ENCODE measurements at regions not wholly inside any gene's neighbourhood (a gene's known extent, or its start where the extent isn't known, plus 50 kb on each side); places are given as distances from the start of the nearest gene placed in this dataset.

- H3K9me3 ChIP-seq (replicated peaks), result no peaks in the 10 kb centered on the region
Measured at GRCh38 chr1:5526822-5527551, 465.2 kb downstream of the NPHP4 start.

GRCh38 chr1:5526385-5526750, 465.9 kb downstream of the NPHP4 start:
- Histone ChIP-seq H3K27me3 (replicated peaks) (no peaks in the 10 kb centered on the region), H3K4me1 (replicated peaks) (no peaks in the 10 kb centered on the region), H3K27ac (no peak overlapping the region), H3K4me3 (no peak overlapping the region), H3K9me3 (replicated peaks) (no peaks in the 10 kb centered on the region), H3K36me3 (no peaks in the 10 kb centered on the region)
- DNase-seq (ENCODE audit: low read depth in 1 of 2, low spot score in 2 of 2), result no peak

More at GRCh38 chr1:5526822-5527551, 465.2 kb downstream of the NPHP4 start:
- Histone ChIP-seq H3K27me3 (replicated peaks) (no peaks in the 10 kb centered on the region), H3K27ac (no peak overlapping the region), H3K4me1 (replicated peaks) (no peaks in the 10 kb centered on the region), H3K4me3 (no peak overlapping the region), H3K36me3 (no peaks in the 10 kb centered on the region)
- no peak for DNase-seq (ENCODE audit: low read depth in 1 of 2, low spot score in 2 of 2)

GRCh38 chr1:5525597-5526384, 466.4 kb downstream of the NPHP4 start:
- no peaks in the 10 kb centered on the region for H3K9me3 ChIP-seq (replicated peaks)
- H3K36me3 ChIP-seq, result no peaks in the 10 kb centered on the region
- H3K4me1 ChIP-seq (replicated peaks), result no peaks in the 10 kb centered on the region
- no peak for DNase-seq (ENCODE audit: low read depth in 1 of 2, low spot score in 2 of 2)
- H3K27me3 ChIP-seq (replicated peaks), result no peaks in the 10 kb centered on the region
- no peak overlapping the region for H3K27ac ChIP-seq
- H3K4me3 ChIP-seq, result no peak overlapping the region

GRCh38 chr1:5522531-5523145, 469.6 kb downstream of the NPHP4 start:
- no peaks in the 10 kb centered on the region for H3K4me1 ChIP-seq (replicated peaks)
- H3K9me3 ChIP-seq (replicated peaks), result no peaks in the 10 kb centered on the region
- H3K36me3 ChIP-seq, result no peaks in the 10 kb centered on the region
- H3K27me3 ChIP-seq (replicated peaks), result no peaks in the 10 kb centered on the region
- no peak overlapping the region for H3K27ac ChIP-seq
- no peak for DNase-seq (ENCODE audit: low read depth in 1 of 2, low spot score in 2 of 2)
- H3K4me3 ChIP-seq, result no peak overlapping the region

GRCh38 chr1:5519366-5520135, 472.7 kb downstream of the NPHP4 start:
- Histone ChIP-seq H3K4me1 (replicated peaks) (no peaks in the 10 kb centered on the region), H3K9me3 (replicated peaks) (no peaks in the 10 kb centered on the region), H3K36me3 (no peaks in the 10 kb centered on the region), H3K27ac (no peak overlapping the region), H3K4me3 (no peak overlapping the region), H3K27me3 (replicated peaks) (no peaks in the 10 kb centered on the region)
- DNase-seq (ENCODE audit: low read depth in 1 of 2, low spot score in 2 of 2), result peak in 1 of 2 experiments; percentile 22

GRCh38 chr1:5516756-5517155, 475.5 kb downstream of the NPHP4 start:
- Histone ChIP-seq H3K36me3 (no peaks in the 10 kb centered on the region), H3K27ac (no peak overlapping the region), H3K9me3 (replicated peaks) (no peaks in the 10 kb centered on the region), H3K4me1 (replicated peaks) (no peaks in the 10 kb centered on the region), H3K4me3 (no peak overlapping the region), H3K27me3 (replicated peaks) (no peaks in the 10 kb centered on the region)
- no peak for DNase-seq (ENCODE audit: low read depth in 1 of 2, low spot score in 2 of 2)

GRCh38 chr1:5515501-5515900, 476.7 kb downstream of the NPHP4 start:
- H3K27me3 ChIP-seq (replicated peaks), result no peaks in the 10 kb centered on the region
- DNase-seq (ENCODE audit: low read depth in 1 of 2, low spot score in 2 of 2), result no peak
- H3K4me3 ChIP-seq, result no peak overlapping the region
- H3K9me3 ChIP-seq (replicated peaks), result no peaks in the 10 kb centered on the region
- no peaks in the 10 kb centered on the region for H3K36me3 ChIP-seq
- H3K27ac ChIP-seq, result no peak overlapping the region
- H3K4me1 ChIP-seq (replicated peaks), result no peaks in the 10 kb centered on the region

GRCh38 chr1:5514527-5515183, 477.6 kb downstream of the NPHP4 start:
- H3K9me3 ChIP-seq (replicated peaks), result no peaks in the 10 kb centered on the region
- peak; percentile 18 to 62 for DNase-seq (ENCODE audit: low read depth in 1 of 2, low spot score in 2 of 2)
- H3K4me1 ChIP-seq (replicated peaks), result no peaks in the 10 kb centered on the region
- H3K27me3 ChIP-seq (replicated peaks), result no peaks in the 10 kb centered on the region
- no peaks in the 10 kb centered on the region for H3K36me3 ChIP-seq
- H3K4me3 ChIP-seq, result no peak overlapping the region
- H3K27ac ChIP-seq, result no peak overlapping the region

- H3K4me1 ChIP-seq (replicated peaks), result no peaks in the 10 kb centered on the region
- H3K36me3 ChIP-seq, result no peaks in the 10 kb centered on the region
- no peaks in the 10 kb centered on the region for H3K27me3 ChIP-seq (replicated peaks)
- no peaks in the 10 kb centered on the region for H3K9me3 ChIP-seq (replicated peaks)
- no peak overlapping the region for H3K4me3 ChIP-seq
- H3K27ac ChIP-seq, result no peak overlapping the region
- DNase-seq (ENCODE audit: low read depth in 1 of 2, low spot score in 2 of 2), result no peak
Measured at GRCh38 chr1:5513846-5514526, 478.2 kb downstream of the NPHP4 start.

- no peak for DNase-seq (ENCODE audit: low read depth in 1 of 2, low spot score in 2 of 2)
- Histone ChIP-seq H3K4me3 (no peak overlapping the region), H3K27ac (no peak overlapping the region), H3K36me3 (no peaks in the 10 kb centered on the region), H3K27me3 (replicated peaks) (no peaks in the 10 kb centered on the region), H3K4me1 (replicated peaks) (no peaks in the 10 kb centered on the region), H3K9me3 (replicated peaks) (no peaks in the 10 kb centered on the region)
Measured at GRCh38 chr1:5513179-5513578, 479.0 kb downstream of the NPHP4 start.

GRCh38 chr1:5511381-5512097, 480.7 kb downstream of the NPHP4 start:
- Histone ChIP-seq H3K4me3 (no peak overlapping the region), H3K4me1 (replicated peaks) (no peaks in the 10 kb centered on the region), H3K9me3 (replicated peaks) (no peaks in the 10 kb centered on the region), H3K27me3 (replicated peaks) (no peaks in the 10 kb centered on the region), H3K36me3 (no peaks in the 10 kb centered on the region), H3K27ac (no peak overlapping the region)
- DNase-seq (ENCODE audit: low read depth in 1 of 2, low spot score in 2 of 2), result no peak

- Histone ChIP-seq H3K27ac (no peak overlapping the region), H3K36me3 (no peaks in the 10 kb centered on the region), H3K4me1 (replicated peaks) (no peaks in the 10 kb centered on the region), H3K4me3 (no peak overlapping the region), H3K9me3 (replicated peaks) (no peaks in the 10 kb centered on the region), H3K27me3 (replicated peaks) (no peaks in the 10 kb centered on the region)
- peak; percentile 25 to 56 for DNase-seq (ENCODE audit: low read depth in 1 of 2, low spot score in 2 of 2)
Measured at GRCh38 chr1:5509664-5510452, 482.4 kb downstream of the NPHP4 start.
